GM12873 (cell line): ENCODE measurements at regions not wholly inside any gene's neighbourhood (a gene's known extent, or its start where the extent isn't known, plus 50 kb on each side); places are given as distances from the start of the nearest gene placed in this dataset.

ENCODE experiments used
- TF ChIP-seq, protein P1 (sequence below): IDR thresholded peaks from 2 replicates; pipeline ENCODE4 v1.5.1; 2012; ENCODE audit warnings: low read depth, mild to moderate bottlenecking, moderate library complexity, low read length, control low read depth; ENCODE audit not compliant: insufficient read depth; ENCODE audit errors: missing control alignments

DNA sequence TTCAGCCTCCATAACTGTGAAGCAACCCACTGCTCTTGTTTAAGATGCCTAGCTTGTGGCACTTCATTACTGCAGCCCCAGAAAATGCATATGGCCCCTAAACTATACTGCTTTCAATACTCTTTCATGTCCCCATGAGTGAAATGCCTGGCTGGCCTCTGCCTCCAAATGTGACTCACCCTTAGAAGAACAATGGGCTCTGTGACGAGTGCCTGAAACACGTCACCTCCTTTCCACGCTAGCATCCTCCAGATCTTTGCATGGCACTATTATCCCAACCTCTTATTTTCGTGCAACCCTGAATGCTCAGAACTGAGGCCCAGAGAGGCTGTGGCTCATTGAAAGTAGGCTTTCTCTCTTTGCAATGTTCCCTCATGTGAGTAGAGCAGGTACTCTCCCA is 233.1 kb downstream of the CBLN1 start:
- TF ChIP-seq, protein P1, sequence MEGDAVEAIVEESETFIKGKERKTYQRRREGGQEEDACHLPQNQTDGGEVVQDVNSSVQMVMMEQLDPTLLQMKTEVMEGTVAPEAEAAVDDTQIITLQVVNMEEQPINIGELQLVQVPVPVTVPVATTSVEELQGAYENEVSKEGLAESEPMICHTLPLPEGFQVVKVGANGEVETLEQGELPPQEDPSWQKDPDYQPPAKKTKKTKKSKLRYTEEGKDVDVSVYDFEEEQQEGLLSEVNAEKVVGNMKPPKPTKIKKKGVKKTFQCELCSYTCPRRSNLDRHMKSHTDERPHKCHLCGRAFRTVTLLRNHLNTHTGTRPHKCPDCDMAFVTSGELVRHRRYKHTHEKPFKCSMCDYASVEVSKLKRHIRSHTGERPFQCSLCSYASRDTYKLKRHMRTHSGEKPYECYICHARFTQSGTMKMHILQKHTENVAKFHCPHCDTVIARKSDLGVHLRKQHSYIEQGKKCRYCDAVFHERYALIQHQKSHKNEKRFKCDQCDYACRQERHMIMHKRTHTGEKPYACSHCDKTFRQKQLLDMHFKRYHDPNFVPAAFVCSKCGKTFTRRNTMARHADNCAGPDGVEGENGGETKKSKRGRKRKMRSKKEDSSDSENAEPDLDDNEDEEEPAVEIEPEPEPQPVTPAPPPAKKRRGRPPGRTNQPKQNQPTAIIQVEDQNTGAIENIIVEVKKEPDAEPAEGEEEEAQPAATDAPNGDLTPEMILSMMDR, result no peak

DNA sequence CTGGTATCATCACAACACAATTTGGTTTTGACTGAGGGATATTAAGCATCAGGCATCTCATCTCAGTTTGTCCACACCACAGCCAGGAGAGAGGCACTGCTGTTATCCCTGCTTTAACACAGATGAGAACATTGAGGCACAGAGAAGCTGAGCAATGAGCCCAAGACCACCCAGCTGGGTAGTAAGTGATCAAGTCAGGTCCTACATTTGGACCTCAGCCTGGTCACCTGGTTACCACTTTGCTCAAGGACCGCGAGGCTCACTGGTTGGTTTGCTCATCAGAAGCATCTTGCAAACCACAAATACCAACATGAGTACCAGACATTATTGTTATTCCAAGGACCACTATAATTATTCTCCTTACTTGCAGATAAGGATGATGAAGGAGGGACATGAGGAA is 245.5 kb downstream of the CBLN1 start:
- TF ChIP-seq, protein P1, result no peak

DNA sequence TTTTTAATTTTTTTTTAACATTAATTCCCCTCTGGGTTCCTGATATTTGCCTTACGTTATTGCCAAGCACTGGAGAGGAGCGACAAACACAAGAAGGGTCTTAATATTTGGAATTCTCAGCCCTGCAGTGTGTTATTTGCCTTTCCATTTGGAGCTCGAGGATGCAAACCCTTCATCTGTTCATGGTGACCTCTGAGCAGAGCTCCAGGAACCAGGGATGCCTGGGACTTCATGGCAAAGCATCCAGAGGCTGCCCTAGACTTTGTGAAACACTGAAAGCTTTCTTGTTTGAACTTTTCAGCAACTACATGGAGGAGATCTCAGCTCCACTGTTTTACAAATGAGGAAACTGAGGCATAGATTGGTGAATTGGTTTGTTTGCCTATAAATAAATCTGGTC is 254.2 kb downstream of the CBLN1 start:
- TF ChIP-seq, protein P1, result no peak

DNA sequence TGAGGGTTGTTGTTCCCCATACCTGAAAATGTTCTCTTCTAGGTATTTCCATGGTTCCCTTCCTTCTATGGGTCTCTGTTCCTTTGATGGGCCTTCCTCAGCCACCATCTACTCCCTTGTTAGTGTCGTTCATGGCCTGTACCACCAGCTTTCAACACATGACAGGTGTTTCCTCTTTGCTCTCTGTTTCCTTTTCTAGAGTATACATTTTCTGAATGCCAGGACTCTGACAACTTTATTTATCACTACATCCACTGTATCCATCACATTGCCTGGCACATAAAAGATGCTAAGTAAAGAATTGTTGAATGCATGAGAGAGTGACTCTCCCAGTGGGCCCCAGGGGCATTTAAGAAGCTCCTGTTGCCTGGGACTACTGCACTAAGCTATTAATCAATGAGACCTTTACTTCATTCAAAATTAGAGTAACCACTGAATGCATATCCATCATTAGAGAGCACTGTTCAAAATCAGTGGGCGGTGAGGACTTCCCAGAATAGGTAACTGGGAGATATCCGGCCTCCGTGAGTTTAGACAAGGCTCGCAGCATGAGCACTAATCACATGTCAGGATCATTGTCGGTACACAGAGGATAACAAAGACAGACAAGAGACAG is 255.0 kb downstream of the CBLN1 start:
- TF ChIP-seq, protein P1, result no peak

DNA sequence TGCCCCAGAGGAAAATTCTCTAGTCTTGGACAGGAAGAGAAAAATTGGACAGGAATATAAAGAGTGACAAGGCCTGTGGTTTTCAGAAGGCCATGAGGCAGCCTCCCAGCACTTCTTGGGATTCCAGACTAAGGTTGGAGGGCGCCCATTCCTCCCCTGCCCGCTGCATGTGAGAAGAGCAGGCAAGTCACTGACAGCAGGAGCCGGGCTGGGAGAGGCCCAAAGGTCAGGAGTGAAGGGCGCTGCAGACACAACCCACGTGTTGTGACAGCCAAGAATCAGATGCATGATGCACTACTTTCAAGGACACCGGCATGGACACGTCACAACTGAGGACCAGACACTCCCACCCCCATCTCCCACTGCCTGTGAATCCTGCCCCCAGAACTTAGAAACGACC is 256.7 kb downstream of the CBLN1 start:
- TF ChIP-seq, protein P1, result no peak

DNA sequence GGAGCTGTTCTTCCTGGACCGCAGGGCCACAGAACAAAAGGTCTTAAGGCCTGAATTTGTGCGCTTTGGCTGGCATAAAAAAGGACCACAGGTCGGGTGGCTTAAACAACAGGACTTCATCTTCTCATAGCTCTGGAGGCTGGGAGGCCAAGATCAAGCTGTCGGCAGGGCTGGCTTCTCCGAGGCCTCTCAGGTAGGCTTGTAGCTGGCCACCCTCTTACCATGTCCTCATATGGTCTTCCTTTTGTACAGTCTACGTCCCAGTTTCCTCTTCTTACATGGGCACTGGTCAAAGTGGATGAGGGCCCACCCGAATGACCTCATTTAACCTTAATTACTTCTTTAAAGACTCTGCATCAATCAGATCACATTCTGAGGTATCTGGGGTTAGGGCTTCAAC is 257.6 kb downstream of the CBLN1 start:
- TF ChIP-seq, protein P1, result no peak

DNA sequence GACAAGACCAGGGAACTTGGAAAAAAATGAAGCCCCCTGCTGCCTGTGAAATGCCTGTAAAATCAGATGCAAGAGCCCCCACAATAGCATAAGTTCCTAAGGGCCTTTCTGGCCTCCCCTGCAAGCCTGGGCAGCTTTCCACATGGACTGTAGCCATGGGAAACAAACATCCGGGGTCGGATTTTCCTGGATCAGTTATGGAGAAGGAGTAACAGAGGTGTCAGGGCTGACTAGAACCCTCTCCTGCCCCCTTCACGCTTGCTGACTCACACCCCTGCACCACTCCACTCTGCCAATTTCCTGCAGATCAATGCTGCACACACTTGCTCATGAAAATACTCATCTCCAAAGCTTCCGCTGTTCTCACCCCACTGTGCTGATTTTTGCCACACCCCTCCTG is 258.6 kb downstream of the CBLN1 start:
- TF ChIP-seq, protein P1, result no peak
